ENCODE measurements at regions not wholly inside any gene's neighbourhood (a gene's known extent, or its start where the extent isn't known, plus 50 kb on each side); places are given as distances from the start of the nearest gene placed in this dataset.

DNA sequence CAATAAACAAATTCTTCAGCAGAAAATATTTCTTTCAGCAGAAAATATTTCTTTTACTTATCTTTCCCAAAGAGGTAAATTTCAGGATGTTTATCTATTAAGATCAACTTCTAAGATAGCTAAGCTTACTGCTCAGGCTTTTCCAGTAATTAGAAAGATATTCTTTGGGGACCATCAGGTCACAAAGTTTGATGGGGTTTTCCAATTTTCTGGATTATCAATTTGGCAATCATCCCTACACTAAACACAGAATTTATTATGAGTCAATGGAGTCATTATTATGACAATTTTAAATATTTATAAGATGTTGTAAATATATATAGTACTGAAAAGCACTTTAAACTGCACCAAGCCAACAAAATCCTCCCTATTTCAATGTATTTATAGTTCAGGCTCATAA lies 137.6 kb downstream of the AKAP11 start:
- no peak for TF ChIP-seq GLIS3 (CRISPR knock-in tag; IDR thresholded peaks at IDR 0.05)
- no peak for TF ChIP-seq ZNF565 (CRISPR knock-in tag; conservative IDR thresholded peaks at IDR 0.05; ENCODE audit: low read depth)
- no peak for TF ChIP-seq RARB (CRISPR knock-in tag; IDR thresholded peaks at IDR 0.05)
- no peak for TF ChIP-seq ZFP3 (CRISPR knock-in tag; IDR thresholded peaks at IDR 0.05)
- no peak for TF ChIP-seq ZNF8 (CRISPR knock-in tag; IDR thresholded peaks at IDR 0.05)
- TF ChIP-seq ZFP30 (CRISPR knock-in tag; IDR thresholded peaks at IDR 0.05) = no peak
- ATAC-seq = no peak

DNA sequence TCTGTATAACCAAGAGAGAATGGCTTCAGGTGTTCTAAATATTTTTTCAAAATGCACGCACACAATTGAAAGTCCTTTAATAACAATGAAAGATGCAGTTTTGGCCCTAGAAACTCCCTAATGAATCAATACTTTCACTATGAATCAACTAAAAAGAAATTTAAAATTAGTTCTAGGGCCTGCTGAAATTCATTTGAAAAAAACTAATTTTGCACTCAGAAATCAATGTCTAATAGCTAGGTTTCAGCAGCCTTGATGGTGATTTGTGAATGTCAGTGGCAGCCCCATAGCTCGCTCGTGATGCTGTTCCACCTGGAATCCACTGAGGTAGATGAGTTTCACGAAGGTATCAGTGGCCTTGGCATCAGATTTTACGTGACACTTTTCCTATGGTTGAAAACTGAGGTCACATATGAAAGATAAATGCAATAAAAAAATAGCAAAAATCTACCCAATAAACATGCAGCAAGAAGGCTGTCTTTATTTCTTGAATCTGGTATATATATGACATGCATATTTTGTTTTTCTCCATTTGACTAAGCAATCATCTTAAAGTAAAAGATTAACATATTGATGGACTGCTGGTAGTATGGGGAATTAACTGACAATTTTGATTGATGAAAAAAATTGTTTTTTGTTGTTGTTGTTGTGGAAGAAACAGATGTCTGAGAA lies 141.0 kb downstream of the AKAP11 start:
- ATAC-seq = no peak
- TF ChIP-seq ZNF70 (CRISPR knock-in tag; IDR thresholded peaks at IDR 0.05) (no peak), BACH2 (CRISPR knock-in tag; IDR thresholded peaks at IDR 0.05; ENCODE audit: borderline replicate concordance) (no peak), CSDC2 (CRISPR knock-in tag; IDR thresholded peaks at IDR 0.05) (no peak)
- TF ChIP-seq, protein P1, sequence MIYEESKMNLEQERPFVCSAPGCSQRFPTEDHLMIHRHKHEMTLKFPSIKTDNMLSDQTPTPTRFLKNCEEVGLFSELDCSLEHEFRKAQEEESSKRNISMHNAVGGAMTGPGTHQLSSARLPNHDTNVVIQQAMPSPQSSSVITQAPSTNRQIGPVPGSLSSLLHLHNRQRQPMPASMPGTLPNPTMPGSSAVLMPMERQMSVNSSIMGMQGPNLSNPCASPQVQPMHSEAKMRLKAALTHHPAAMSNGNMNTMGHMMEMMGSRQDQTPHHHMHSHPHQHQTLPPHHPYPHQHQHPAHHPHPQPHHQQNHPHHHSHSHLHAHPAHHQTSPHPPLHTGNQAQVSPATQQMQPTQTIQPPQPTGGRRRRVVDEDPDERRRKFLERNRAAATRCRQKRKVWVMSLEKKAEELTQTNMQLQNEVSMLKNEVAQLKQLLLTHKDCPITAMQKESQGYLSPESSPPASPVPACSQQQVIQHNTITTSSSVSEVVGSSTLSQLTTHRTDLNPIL (CRISPR knock-in tag; IDR thresholded peaks at IDR 0.05; ENCODE audit: low read depth) = no peak

DNA sequence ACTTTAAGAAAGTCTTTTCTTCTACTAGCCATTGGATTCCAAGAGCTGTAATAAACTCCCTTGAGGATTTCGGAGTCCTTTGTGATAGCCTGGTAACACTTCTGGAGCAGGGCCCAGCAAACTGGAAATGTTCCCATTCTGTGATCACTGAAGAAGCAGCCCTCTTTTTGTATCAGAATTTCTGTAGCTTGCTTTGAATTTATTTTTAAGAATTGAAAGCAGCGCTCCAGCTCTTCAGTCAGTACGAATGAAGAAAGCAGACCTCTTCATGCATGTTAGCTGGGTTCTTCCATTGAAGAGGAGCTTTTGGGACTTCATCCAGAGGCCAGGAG lies 141.5 kb downstream of the AKAP11 start:
- ATAC-seq = no peak
- no peak for TF ChIP-seq OSR1 (CRISPR knock-in tag; IDR thresholded peaks at IDR 0.05)
- TF ChIP-seq SNAI2 (CRISPR knock-in tag; IDR thresholded peaks at IDR 0.05) = no peak
- TF ChIP-seq, protein P2, sequence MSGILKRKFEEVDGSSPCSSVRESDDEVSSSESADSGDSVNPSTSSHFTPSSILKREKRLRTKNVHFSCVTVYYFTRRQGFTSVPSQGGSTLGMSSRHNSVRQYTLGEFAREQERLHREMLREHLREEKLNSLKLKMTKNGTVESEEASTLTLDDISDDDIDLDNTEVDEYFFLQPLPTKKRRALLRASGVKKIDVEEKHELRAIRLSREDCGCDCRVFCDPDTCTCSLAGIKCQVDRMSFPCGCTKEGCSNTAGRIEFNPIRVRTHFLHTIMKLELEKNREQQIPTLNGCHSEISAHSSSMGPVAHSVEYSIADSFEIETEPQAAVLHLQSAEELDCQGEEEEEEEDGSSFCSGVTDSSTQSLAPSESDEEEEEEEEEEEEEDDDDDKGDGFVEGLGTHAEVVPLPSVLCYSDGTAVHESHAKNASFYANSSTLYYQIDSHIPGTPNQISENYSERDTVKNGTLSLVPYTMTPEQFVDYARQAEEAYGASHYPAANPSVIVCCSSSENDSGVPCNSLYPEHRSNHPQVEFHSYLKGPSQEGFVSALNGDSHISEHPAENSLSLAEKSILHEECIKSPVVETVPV (CRISPR knock-in tag; IDR thresholded peaks at IDR 0.05) = no peak
- TF ChIP-seq PPARA (CRISPR knock-in tag; IDR thresholded peaks at IDR 0.05; ENCODE audit: borderline replicate concordance) = no peak
- TF ChIP-seq, protein P3, sequence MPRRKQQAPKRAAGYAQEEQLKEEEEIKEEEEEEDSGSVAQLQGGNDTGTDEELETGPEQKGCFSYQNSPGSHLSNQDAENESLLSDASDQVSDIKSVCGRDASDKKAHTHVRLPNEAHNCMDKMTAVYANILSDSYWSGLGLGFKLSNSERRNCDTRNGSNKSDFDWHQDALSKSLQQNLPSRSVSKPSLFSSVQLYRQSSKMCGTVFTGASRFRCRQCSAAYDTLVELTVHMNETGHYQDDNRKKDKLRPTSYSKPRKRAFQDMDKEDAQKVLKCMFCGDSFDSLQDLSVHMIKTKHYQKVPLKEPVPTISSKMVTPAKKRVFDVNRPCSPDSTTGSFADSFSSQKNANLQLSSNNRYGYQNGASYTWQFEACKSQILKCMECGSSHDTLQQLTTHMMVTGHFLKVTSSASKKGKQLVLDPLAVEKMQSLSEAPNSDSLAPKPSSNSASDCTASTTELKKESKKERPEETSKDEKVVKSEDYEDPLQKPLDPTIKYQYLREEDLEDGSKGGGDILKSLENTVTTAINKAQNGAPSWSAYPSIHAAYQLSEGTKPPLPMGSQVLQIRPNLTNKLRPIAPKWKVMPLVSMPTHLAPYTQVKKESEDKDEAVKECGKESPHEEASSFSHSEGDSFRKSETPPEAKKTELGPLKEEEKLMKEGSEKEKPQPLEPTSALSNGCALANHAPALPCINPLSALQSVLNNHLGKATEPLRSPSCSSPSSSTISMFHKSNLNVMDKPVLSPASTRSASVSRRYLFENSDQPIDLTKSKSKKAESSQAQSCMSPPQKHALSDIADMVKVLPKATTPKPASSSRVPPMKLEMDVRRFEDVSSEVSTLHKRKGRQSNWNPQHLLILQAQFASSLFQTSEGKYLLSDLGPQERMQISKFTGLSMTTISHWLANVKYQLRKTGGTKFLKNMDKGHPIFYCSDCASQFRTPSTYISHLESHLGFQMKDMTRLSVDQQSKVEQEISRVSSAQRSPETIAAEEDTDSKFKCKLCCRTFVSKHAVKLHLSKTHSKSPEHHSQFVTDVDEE (CRISPR knock-in tag; IDR thresholded peaks at IDR 0.05) = no peak
- TF ChIP-seq ZNF565 (CRISPR knock-in tag; conservative IDR thresholded peaks at IDR 0.05; ENCODE audit: low read depth) = no peak
- no peak for TF ChIP-seq RARB (CRISPR knock-in tag; IDR thresholded peaks at IDR 0.05)
- TF ChIP-seq ZC3H10 (CRISPR knock-in tag; IDR thresholded peaks at IDR 0.05) = no peak
- no peak for TF ChIP-seq ZFP3 (CRISPR knock-in tag; IDR thresholded peaks at IDR 0.05)
- no peak for TF ChIP-seq ISL1 (CRISPR knock-in tag; IDR thresholded peaks at IDR 0.05)
- no peak for TF ChIP-seq GLIS3 (CRISPR knock-in tag; IDR thresholded peaks at IDR 0.05)
- TF ChIP-seq BACH2 (CRISPR knock-in tag; IDR thresholded peaks at IDR 0.05; ENCODE audit: borderline replicate concordance) = no peak

DNA sequence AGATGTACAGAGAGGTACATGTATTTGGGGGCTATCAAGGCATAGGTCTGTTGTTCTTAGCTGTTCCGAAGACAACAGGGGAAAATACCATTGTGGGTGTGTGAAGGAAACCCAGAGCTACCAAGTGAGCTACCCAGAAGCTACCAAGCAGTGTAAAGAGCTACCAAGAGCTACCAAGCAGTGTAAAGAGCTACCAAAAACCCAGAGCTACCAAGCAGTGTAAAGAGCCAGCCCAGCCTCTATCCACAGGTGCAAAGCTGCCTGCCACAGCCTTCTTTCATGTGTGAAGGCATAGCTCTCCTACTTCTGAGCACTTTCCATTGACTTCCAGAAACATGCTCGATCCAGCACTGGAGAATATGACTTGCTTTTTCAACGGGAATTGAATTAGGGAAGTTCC lies 145.7 kb downstream of the AKAP11 start:
- no peak for TF ChIP-seq ISL1 (CRISPR knock-in tag; IDR thresholded peaks at IDR 0.05)
- TF ChIP-seq BACH2 (CRISPR knock-in tag; IDR thresholded peaks at IDR 0.05; ENCODE audit: borderline replicate concordance) = no peak
- TF ChIP-seq RARB (CRISPR knock-in tag; IDR thresholded peaks at IDR 0.05) = no peak
- no peak for TF ChIP-seq ZFP3 (CRISPR knock-in tag; IDR thresholded peaks at IDR 0.05)
- TF ChIP-seq, protein P1 (CRISPR knock-in tag; IDR thresholded peaks at IDR 0.05; ENCODE audit: low read depth) = no peak
- TF ChIP-seq, protein P3 (CRISPR knock-in tag; IDR thresholded peaks at IDR 0.05) = no peak
- no peak for TF ChIP-seq ARNTL (CRISPR knock-in tag; IDR thresholded peaks at IDR 0.05; ENCODE audit: borderline replicate concordance, low read depth)
- no peak for TF ChIP-seq PPARA (CRISPR knock-in tag; IDR thresholded peaks at IDR 0.05; ENCODE audit: borderline replicate concordance)
- TF ChIP-seq, protein P2 (CRISPR knock-in tag; IDR thresholded peaks at IDR 0.05) = no peak
- TF ChIP-seq ESRRG (CRISPR knock-in tag; IDR thresholded peaks at IDR 0.05) = no peak
- ATAC-seq = no peak

All from SK-N-SH treated with all-trans-retinoic acid at 6 μM for 48 hours (cell line).